ENCODE measurements at regions not wholly inside any gene's neighbourhood (a gene's known extent, or its start where the extent isn't known, plus 50 kb on each side); places are given as distances from the start of the nearest gene placed in this dataset.

GRCh38 chr9:11320989-11321388 lies 708.2 kb upstream of the PTPRD start:
- TF ChIP-seq CTCF (conservative IDR thresholded peaks at IDR 0.05) = no peak
- TF ChIP-seq EZH2 (IDR thresholded peaks at IDR 0.05; ENCODE audit: low read depth) = no peak

Data from PC-9 (cell line).